Left ventricle myocardium inferior (tissue), 1 donor: ENCODE measurements at regions not wholly inside any gene's neighbourhood (a gene's known extent, or its start where the extent isn't known, plus 50 kb on each side); places are given as distances from the start of the nearest gene placed in this dataset.
A peak's percentile ranks its signal among the peaks of the same experiment; 100 is the strongest.

Experiments
- DNase-seq: peaks from one replicate; pipeline ENCODE4 v3.0.0-alpha.2; 2020
- H3K27ac ChIP-seq: fragments of 200-600 bp; replicated peaks from 2 replicates; pipeline ENCODE4 v1.8.0; 2021
- H3K27me3 ChIP-seq: fragments of 200-600 bp; 2 replicates; pipeline ENCODE4 v1.8.0; 2021; ENCODE audit warnings: low read depth
- H3K36me3 ChIP-seq: fragments of 200-600 bp; 2 replicates; pipeline ENCODE4 v1.8.0; 2021
- H3K4me1 ChIP-seq: fragments of 200-600 bp; 2 replicates; pipeline ENCODE4 v1.8.0; 2021
- H3K4me3 ChIP-seq: fragments of 200-600 bp; 2 replicates; pipeline ENCODE4 v1.8.0; 2021; ENCODE audit warnings: mild to moderate bottlenecking, moderate library complexity
- H3K9me3 ChIP-seq: fragments of 200-600 bp; replicated peaks from 2 replicates; pipeline ENCODE4 v1.8.0; 2021
- intact Hi-C: fragments of 100-400 bp; cut with micrococcal nuclease; formaldehyde crosslinking; loops from one replicate; pipeline ENCODE4 v1.11.0; 2022
- TF ChIP-seq, protein P1 (sequence below): fragments of 200-600 bp; IDR thresholded peaks from 2 replicates; pipeline ENCODE4 v1.8.0; 2021; ENCODE audit warnings: antibody characterized with exemption, mild to moderate bottlenecking, borderline replicate concordance
- donor health status: DM: no; HTN: yes; CAD: no; lungs with severe emphysema.

DNA sequence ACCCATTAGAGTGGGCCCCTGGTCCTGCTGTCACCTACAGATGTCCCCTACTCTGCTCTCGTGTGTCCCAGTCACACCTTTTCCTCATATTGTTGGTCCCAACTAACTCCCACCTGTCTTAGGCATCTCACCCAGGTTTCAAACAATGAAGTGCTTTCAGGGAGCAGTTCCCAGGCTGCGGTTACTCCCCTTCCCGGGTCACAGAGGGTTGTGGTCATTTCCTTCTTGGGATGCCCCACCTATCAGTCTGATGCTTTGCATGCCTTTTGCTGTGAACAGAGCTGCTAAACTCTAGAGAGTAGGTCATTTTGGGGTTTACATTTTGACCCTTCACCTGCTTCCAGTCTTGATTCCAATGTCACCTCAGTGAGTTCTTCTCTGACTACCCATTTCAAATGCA is 181.6 kb downstream of the CDC5L start:
- DNase-seq, result no peak
- Histone ChIP-seq H3K9me3 (no peaks in the 10 kb centered on the region), H3K27me3 (peaks cover 5% of the 10 kb centered on the region), H3K36me3 (no peaks in the 10 kb centered on the region), H3K4me3 (no peak overlapping the region), H3K27ac (peak overlapping the region; percentile 85), H3K4me1 (peaks cover 23% of the 10 kb centered on the region)
- intact Hi-C loops, result no loop called here
- TF ChIP-seq, protein P1, sequence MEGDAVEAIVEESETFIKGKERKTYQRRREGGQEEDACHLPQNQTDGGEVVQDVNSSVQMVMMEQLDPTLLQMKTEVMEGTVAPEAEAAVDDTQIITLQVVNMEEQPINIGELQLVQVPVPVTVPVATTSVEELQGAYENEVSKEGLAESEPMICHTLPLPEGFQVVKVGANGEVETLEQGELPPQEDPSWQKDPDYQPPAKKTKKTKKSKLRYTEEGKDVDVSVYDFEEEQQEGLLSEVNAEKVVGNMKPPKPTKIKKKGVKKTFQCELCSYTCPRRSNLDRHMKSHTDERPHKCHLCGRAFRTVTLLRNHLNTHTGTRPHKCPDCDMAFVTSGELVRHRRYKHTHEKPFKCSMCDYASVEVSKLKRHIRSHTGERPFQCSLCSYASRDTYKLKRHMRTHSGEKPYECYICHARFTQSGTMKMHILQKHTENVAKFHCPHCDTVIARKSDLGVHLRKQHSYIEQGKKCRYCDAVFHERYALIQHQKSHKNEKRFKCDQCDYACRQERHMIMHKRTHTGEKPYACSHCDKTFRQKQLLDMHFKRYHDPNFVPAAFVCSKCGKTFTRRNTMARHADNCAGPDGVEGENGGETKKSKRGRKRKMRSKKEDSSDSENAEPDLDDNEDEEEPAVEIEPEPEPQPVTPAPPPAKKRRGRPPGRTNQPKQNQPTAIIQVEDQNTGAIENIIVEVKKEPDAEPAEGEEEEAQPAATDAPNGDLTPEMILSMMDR, result no peak

DNA sequence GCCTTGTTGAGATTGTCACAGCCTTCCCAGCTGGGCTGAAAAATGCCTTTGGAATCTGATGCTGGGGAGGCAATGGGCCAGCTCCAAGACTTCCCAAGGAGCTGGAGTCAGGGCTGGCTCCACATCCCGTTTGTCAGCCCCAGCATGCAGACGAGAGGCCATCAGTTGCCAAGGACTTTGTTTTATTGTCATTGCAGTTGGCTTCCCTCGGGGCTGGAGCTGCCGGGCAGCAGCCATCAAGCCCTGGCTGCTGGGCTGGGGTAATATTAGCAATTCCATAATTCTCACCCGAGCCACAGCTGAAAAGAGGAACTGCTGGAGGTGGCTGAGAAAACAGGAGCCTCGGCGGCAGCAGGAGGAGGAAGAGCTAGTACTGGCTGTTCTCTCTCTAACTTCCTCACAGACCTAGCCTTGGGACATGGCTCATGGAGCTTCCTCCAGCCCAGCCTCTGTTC is 182.5 kb downstream of the CDC5L start:
- Histone ChIP-seq H3K27me3 (peaks cover 5% of the 10 kb centered on the region), H3K36me3 (no peaks in the 10 kb centered on the region), H3K4me3 (peak overlapping the region; percentile 30), H3K27ac (peak overlapping the region; percentile 85), H3K9me3 (no peaks in the 10 kb centered on the region), H3K4me1 (peaks cover 23% of the 10 kb centered on the region)
- intact Hi-C loops, result no loop called here
- DNase-seq, result peak; percentile 67
- TF ChIP-seq, protein P1, result no peak

DNA sequence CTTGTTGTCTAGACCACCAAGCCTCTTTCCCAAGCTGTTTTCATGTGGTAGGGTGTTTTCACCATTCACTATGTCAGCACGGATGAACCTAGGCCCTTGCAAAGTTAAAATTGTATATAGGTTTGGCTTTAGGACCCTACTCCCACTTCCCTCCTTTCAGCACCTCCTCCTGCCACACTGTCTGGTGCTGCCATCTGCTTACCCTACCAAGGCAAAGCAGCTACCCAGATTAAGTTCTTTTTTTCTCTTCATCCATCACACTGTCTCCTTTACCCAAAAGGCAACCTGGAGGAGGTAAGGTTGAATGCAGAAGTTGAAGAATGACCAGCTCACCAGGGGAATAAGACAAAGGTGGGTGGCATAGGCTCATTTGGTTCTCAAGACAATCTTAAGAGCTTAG is 184.0 kb downstream of the CDC5L start:
- TF ChIP-seq, protein P1, result no peak
- DNase-seq, result no peak
- Histone ChIP-seq H3K4me3 (no peak overlapping the region), H3K4me1 (peaks cover 23% of the 10 kb centered on the region), H3K27me3 (peaks cover 5% of the 10 kb centered on the region), H3K36me3 (no peaks in the 10 kb centered on the region), H3K9me3 (no peaks in the 10 kb centered on the region), H3K27ac (no peak overlapping the region)
- intact Hi-C loops, result no loop called here

DNA sequence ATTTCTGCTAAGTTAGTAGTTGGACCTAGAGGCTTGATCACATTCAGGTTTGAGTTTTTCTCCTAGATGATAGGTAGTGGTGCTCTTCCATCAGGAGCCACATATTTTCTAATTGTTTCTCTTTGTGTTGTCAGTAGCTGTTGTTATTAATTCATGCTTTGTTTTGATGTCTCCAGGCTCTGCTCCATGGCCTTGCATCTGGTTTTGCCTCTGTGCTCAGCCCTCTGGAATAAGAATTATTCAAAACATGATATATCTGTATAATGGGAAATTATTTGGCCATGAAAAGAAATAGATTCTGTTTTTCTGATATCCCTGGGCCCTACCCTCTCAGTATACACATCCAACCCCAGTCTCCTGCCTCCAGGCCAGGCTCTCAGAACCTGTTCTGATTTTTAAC is 184.8 kb downstream of the CDC5L start:
- H3K4me3 ChIP-seq, result no peak overlapping the region
- H3K27me3 ChIP-seq, result peaks cover 5% of the 10 kb centered on the region
- no peak for DNase-seq
- no peaks in the 10 kb centered on the region for H3K9me3 ChIP-seq
- intact Hi-C loops, result no loop called here
- no peaks in the 10 kb centered on the region for H3K36me3 ChIP-seq
- TF ChIP-seq, protein P1, result no peak
- H3K4me1 ChIP-seq, result peaks cover 23% of the 10 kb centered on the region
- no peak overlapping the region for H3K27ac ChIP-seq

DNA sequence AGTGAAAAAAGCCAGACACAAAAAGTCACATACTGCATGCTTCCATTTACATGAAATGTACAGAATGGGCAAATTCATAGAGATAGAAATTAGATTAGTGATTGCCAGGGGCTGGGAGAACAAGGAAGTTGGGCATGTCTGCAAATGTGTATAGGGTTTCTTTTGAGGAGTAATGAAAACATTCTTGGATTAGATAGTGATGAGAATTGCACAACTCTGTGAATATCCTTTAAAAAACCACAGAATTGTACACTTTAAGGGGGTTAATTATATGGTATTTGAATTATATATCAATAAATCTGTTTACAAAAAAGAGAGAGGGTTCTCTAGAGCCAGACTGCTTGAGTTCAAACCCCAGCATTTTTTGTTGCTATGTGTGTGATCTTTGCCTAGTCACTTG is 188.1 kb downstream of the CDC5L start:
- Histone ChIP-seq H3K36me3 (no peaks in the 10 kb centered on the region), H3K9me3 (no peaks in the 10 kb centered on the region), H3K4me1 (peaks cover 5% of the 10 kb centered on the region), H3K27ac (no peak overlapping the region), H3K4me3 (no peak overlapping the region), H3K27me3 (peaks cover 1% of the 10 kb centered on the region)
- TF ChIP-seq, protein P1, result no peak
- no peak for DNase-seq
- intact Hi-C loops, result no loop called here

DNA sequence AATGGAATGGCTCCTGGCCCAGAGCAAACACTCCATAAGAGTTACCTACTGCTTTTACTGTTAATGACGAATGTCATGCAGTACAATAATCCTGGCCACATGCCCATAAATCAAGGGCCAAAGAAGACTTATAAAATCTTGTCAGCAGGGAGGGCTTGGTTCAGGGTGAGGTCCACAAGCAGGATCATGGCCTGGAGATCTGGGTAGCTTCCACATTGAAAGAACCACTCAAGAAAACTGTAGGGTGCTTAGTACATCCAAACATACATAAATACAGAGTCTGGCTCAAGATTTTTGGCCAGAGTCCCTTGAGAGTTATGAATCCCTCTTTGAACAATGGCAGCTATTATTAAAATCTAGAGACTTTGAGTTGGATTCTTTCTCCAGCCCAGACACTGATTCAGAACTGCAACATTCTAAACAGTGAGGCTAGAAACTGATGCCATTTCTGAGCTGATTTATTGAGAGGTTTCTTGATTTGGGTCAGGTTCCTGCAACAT is 188.7 kb downstream of the CDC5L start:
- Histone ChIP-seq H3K36me3 (no peaks in the 10 kb centered on the region), H3K27me3 (no peaks in the 10 kb centered on the region), H3K4me1 (no peaks in the 10 kb centered on the region), H3K4me3 (no peak overlapping the region), H3K9me3 (no peaks in the 10 kb centered on the region), H3K27ac (no peak overlapping the region)
- intact Hi-C loops, result no loop called here
- no peak for DNase-seq
- TF ChIP-seq, protein P1, result no peak
